ENCODE measurements at regions not wholly inside any gene's neighbourhood (a gene's known extent, or its start where the extent isn't known, plus 50 kb on each side); places are given as distances from the start of the nearest gene placed in this dataset.

DNA sequence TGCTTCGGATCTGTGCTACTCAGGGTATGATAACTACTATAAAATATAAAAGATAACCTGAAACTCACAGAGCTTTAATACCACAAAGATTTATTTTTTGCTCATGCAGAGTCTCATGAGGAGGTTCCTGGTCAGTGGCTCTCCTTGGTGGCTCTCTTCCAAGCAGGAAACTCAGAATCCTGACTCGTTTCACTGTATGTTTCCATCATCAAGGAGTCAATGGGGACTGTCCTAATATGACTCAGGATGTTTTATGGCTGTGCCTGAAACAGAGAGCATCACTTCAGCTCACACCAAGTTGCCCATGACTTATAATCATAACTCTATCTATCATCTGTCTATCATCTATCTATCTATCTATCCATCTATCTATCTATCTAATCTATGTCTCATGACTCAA lies 620.8 kb upstream of the NR3C2 start:
- FAIRE-seq (no peak), ATAC-seq (no peak), DNase-seq (ENCODE audit: low spot score) (no peak)
- H3K9me3 ChIP-seq (ENCODE audit: low read length): peaks cover 34% of the 10 kb centered on the region
- TF ChIP-seq, protein P1, sequence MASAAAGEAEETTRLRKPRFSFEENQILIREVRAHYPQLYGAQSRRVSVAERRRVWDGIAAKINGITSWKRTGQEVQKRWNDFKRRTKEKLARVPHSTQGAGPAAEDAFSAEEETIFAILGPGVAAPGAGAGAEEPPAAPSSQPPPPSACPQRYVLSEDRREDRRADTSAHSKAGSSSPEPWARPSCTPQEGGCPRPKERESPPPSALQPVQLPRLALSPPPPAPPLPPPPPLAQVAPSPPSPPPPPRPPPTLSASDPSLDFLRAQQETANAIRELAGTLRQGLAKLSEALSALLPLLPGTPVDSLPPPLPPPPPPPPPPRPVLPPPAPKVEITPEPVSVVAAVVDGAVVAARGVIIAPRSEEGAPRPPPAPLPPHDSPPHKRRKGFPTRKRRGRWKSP (CRISPR knock-in tag; IDR thresholded peaks at IDR 0.05): no peak
- TF ChIP-seq, protein P2, sequence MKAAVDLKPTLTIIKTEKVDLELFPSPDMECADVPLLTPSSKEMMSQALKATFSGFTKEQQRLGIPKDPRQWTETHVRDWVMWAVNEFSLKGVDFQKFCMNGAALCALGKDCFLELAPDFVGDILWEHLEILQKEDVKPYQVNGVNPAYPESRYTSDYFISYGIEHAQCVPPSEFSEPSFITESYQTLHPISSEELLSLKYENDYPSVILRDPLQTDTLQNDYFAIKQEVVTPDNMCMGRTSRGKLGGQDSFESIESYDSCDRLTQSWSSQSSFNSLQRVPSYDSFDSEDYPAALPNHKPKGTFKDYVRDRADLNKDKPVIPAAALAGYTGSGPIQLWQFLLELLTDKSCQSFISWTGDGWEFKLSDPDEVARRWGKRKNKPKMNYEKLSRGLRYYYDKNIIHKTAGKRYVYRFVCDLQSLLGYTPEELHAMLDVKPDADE (CRISPR knock-in tag; IDR thresholded peaks at IDR 0.05): no peak
- TF ChIP-seq ATF1 (CRISPR knock-in tag; IDR thresholded peaks at IDR 0.05) (no peak), TBP (CRISPR knock-in tag; IDR thresholded peaks at IDR 0.05) (no peak), EEA1 (CRISPR knock-in tag; IDR thresholded peaks at IDR 0.05; ENCODE audit: borderline replicate concordance) (no peak), RAD21 (CRISPR knock-in tag; IDR thresholded peaks at IDR 0.05) (no peak), ZNF549 (CRISPR knock-in tag; IDR thresholded peaks at IDR 0.05) (no peak), ZBTB20 (CRISPR knock-in tag; IDR thresholded peaks at IDR 0.05; ENCODE audit: borderline replicate concordance, low read depth) (no peak), SALL2 (CRISPR knock-in tag; IDR thresholded peaks at IDR 0.05) (no peak), TOE1 (CRISPR knock-in tag; IDR thresholded peaks at IDR 0.05) (no peak), ZNF253 (CRISPR knock-in tag; IDR thresholded peaks at IDR 0.05; ENCODE audit: borderline replicate concordance) (no peak), ZNF530 (CRISPR knock-in tag; IDR thresholded peaks at IDR 0.05; ENCODE audit: low read depth) (no peak), RFX1 (IDR thresholded peaks at IDR 0.05) (no peak), NFATC3 (CRISPR knock-in tag; IDR thresholded peaks at IDR 0.05) (no peak), NFKBIZ (CRISPR knock-in tag; IDR thresholded peaks at IDR 0.05) (no peak), KLF11 (CRISPR knock-in tag; IDR thresholded peaks at IDR 0.05) (no peak), REPIN1 (CRISPR knock-in tag; IDR thresholded peaks at IDR 0.05; ENCODE audit: borderline replicate concordance, low read depth) (no peak), FOXM1 (CRISPR knock-in tag; IDR thresholded peaks at IDR 0.05) (no peak), MBNL3 (CRISPR knock-in tag; conservative IDR thresholded peaks at IDR 0.05) (no peak)
- TF ChIP-seq, protein P3, sequence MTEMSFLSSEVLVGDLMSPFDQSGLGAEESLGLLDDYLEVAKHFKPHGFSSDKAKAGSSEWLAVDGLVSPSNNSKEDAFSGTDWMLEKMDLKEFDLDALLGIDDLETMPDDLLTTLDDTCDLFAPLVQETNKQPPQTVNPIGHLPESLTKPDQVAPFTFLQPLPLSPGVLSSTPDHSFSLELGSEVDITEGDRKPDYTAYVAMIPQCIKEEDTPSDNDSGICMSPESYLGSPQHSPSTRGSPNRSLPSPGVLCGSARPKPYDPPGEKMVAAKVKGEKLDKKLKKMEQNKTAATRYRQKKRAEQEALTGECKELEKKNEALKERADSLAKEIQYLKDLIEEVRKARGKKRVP (CRISPR knock-in tag; IDR thresholded peaks at IDR 0.05): no peak
- H2AFZ ChIP-seq (ENCODE audit: low read length): no peak overlapping the region
- no TSS peak for BruUV-seq (replicated peaks)
- H3K4me2 ChIP-seq (ENCODE audit: low read depth, low read length): no peak overlapping the region
- no peaks in the 10 kb centered on the region for H3K79me2 ChIP-seq (ENCODE audit: insufficient read depth, low read length)
- ChIA-PET CTCF (ENCODE audit: low intra/inter-chr PET ratio, low total read pairs) (no interaction called here), POLR2A (no interaction called here)
- 2% methylated on average over 2 of the region's 2 CpGs for WGBS (ENCODE audit: low lambda C conversion rate)
- H3K4me1 ChIP-seq (ENCODE audit: insufficient read depth, low read length): no peaks in the 10 kb centered on the region
- intact Hi-C loops (cut with micrococcal nuclease; ENCODE audit: unreplicated experiment): no loop called here
- no peak overlapping the region for H3K27ac ChIP-seq (ENCODE audit: extremely low read length, insufficient read depth, low read length)
- no peak overlapping the region for H3K9ac ChIP-seq (ENCODE audit: insufficient read depth, low read depth, low read length)
- no peaks in the 10 kb centered on the region for H3K27me3 ChIP-seq (ENCODE audit: control insufficient read depth in 1 of 2, insufficient read depth in 2 of 2, low read length in 2 of 2)
- in situ Hi-C loops (cut with HindIII; ENCODE audit: extremely low pct_ligation_motif_present, low pct_unique_long_range_greater_than_20kb): no loop called here
- no peak overlapping the region for H3K4me3 ChIP-seq (replicated peaks in 1 of 3; ENCODE audit: insufficient read depth in 1 of 3, low read depth in 2 of 3, low read length in 3 of 3)
- H4K20me1 ChIP-seq (ENCODE audit: insufficient read depth, low read length): no peaks in the 10 kb centered on the region
- no peaks in the 10 kb centered on the region for H3K36me3 ChIP-seq (replicated peaks in 1 of 2; ENCODE audit: control insufficient read depth in 1 of 2, insufficient read depth in 2 of 2, low read length in 2 of 2)

Measured in HepG2 (cell line).